ENCODE measurements at regions not wholly inside any gene's neighbourhood (a gene's known extent, or its start where the extent isn't known, plus 50 kb on each side); places are given as distances from the start of the nearest gene placed in this dataset.

DNA sequence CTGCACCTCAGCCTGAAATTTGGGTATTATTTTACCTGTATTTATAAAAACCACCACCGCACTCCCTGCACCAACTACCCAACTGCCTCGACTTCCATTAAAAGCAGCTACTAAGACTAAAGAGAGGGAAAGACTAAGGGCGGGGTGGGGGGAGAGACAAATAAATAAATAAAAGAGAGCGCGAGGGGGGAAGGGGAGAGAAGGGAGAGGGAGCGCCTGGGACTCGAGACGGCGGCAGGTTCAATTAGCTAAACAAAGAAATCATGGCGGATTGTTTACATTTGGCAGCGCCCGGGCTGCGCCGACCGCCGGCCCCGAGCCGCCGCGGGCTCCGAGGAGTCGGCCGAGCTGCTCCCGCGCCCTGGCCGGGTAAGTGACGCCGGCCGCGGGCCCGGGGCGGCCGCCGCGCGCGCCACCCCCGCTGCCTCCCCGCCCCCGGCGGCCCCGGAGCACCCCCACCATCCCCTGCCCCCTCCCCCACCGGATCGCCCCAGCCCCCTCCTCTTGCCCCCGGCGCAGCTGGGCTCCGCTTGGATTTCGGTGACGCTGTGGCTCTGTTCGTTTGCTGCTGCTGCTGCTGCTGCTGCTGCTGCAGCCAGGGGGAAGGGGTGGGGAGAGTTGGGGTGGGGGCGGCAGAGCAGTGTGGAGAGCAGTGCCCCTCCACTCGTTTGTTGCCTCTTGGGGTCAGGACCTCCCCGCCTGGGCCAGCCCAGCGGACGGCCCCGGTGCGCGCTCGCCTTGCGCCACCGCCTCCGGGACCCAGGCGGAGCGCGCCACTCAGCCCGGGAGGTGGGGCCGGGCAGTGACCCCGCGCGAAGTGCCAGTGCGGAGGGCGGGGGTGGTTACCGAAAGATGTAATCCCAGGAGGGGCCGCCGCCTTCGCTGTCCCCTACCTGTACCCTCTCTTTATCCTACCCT, 187.2 kb upstream of the FANCL start:
- TF ChIP-seq, protein P1, sequence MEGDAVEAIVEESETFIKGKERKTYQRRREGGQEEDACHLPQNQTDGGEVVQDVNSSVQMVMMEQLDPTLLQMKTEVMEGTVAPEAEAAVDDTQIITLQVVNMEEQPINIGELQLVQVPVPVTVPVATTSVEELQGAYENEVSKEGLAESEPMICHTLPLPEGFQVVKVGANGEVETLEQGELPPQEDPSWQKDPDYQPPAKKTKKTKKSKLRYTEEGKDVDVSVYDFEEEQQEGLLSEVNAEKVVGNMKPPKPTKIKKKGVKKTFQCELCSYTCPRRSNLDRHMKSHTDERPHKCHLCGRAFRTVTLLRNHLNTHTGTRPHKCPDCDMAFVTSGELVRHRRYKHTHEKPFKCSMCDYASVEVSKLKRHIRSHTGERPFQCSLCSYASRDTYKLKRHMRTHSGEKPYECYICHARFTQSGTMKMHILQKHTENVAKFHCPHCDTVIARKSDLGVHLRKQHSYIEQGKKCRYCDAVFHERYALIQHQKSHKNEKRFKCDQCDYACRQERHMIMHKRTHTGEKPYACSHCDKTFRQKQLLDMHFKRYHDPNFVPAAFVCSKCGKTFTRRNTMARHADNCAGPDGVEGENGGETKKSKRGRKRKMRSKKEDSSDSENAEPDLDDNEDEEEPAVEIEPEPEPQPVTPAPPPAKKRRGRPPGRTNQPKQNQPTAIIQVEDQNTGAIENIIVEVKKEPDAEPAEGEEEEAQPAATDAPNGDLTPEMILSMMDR (IDR thresholded peaks at IDR 0.05): no peak
- no peak for TF ChIP-seq POLR2A (IDR thresholded peaks at IDR 0.05)
